ENCODE measurements at regions not wholly inside any gene's neighbourhood (a gene's known extent, or its start where the extent isn't known, plus 50 kb on each side); places are given as distances from the start of the nearest gene placed in this dataset.

GRCh38 chr10:33497338-33497737, 162.9 kb upstream of the NRP1 start:
- TF ChIP-seq SUZ12 (IDR thresholded peaks at IDR 0.05; ENCODE audit: low read length) (no peak), EZH2 (IDR thresholded peaks at IDR 0.05; ENCODE audit: low read depth, low read length, severe bottlenecking) (no peak), EP300 (IDR thresholded peaks at IDR 0.05; ENCODE audit: borderline replicate concordance in 1 of 2, low read depth in 2 of 2, low read length in 2 of 2) (no peak), FOSL1 (IDR thresholded peaks at IDR 0.05; ENCODE audit: insufficient read depth, low read depth, low read length) (no peak), JUND (IDR thresholded peaks at IDR 0.05; ENCODE audit: low read length) (no peak), ZNF274 (IDR thresholded peaks at IDR 0.05; ENCODE audit: borderline replicate concordance, extremely low read depth, low read length) (no peak), HDAC6 (IDR thresholded peaks at IDR 0.05; ENCODE audit: low read depth, low read length) (no peak), CTCF (IDR thresholded peaks at IDR 0.05; ENCODE audit: control extremely low read depth in 1 of 3, insufficient read depth in 1 of 3, low read depth in 1 of 3, low read length in 3 of 3) (no peak), TBP (IDR thresholded peaks at IDR 0.05; ENCODE audit: low read depth, low read length) (no peak), USF2 (IDR thresholded peaks at IDR 0.05; ENCODE audit: low read length) (no peak)

All from H1 (cell line).